OCI-LY3 (cell line): ENCODE measurements at regions not wholly inside any gene's neighbourhood (a gene's known extent, or its start where the extent isn't known, plus 50 kb on each side); places are given as distances from the start of the nearest gene placed in this dataset.

ENCODE experiments used
- H2AFZ ChIP-seq: fragments of 200-600, 300-600 bp; shearing (Covaris generic); 2 replicates; pipeline ENCODE4 v1.6.0; 2014; ENCODE audit warnings: antibody characterized with exemption, low read depth, low read length
- H3K27ac ChIP-seq: fragments of 200-600, 300-600 bp; sonication (generic); 2 replicates; pipeline ENCODE4 v1.5.1; 2014; ENCODE audit warnings: mild to moderate bottlenecking, low read length, moderate library complexity, mixed read lengths
- H3K27me3 ChIP-seq: fragments of 200-600, 300-600 bp; sonication (generic); 2 replicates; pipeline ENCODE4 v1.6.1; 2014; ENCODE audit warnings: low read depth, low read length, mixed read lengths
- H3K36me3 ChIP-seq: fragments of 200-600, 300-600 bp; sonication (generic); replicated peaks from 2 replicates; pipeline ENCODE3; 2014; ENCODE audit warnings: low read depth, low read length, mixed read lengths
- H3K4me1 ChIP-seq: fragments of 300-600, 200-600 bp; sonication (generic); 2 replicates; pipeline ENCODE4 v1.6.1; 2014; ENCODE audit warnings: low read length, mixed read lengths
- H3K4me2 ChIP-seq: fragments of 200-600, 300-600 bp; sonication (generic); 2 replicates; pipeline ENCODE4 v1.6.1; 2014; ENCODE audit warnings: low read length, mixed read lengths
- H3K4me3 ChIP-seq: fragments of 300-600, 200-600 bp; sonication (generic); 2 replicates; pipeline ENCODE4 v1.5.1; 2014; ENCODE audit warnings: antibody characterized with exemption, mild to moderate bottlenecking, low read length, moderate library complexity
- H3K79me2 ChIP-seq: fragments of 300-600, 200-600 bp; shearing (Covaris generic); 2 replicates; pipeline ENCODE4 v1.6.1; 2014; ENCODE audit warnings: mild to moderate bottlenecking, low read length, mixed read lengths
- H3K9ac ChIP-seq: fragments of 300-600, 200-600 bp; shearing (Covaris generic); 2 replicates; pipeline ENCODE4 v1.6.0; 2014; ENCODE audit warnings: mild to moderate bottlenecking, low read length, moderate library complexity
- H3K9me3 ChIP-seq: fragments of 200-600, 300-600 bp; shearing (Covaris generic); 2 replicates; pipeline ENCODE4 v1.6.1; 2014; ENCODE audit warnings: low read length, mixed read lengths; ENCODE audit not compliant: insufficient read depth
- H4K20me1 ChIP-seq: fragments of 200-600, 300-600 bp; sonication (generic); 2 replicates; pipeline ENCODE4 v1.6.1; 2016; ENCODE audit warnings: low read length, mixed read lengths; ENCODE audit not compliant: insufficient read depth
- EZH2phosphoT487 ChIP-seq: fragments of 200-600 bp; shearing (Covaris generic); IDR thresholded peaks from 2 replicates; pipeline ENCODE4 v1.6.1; 2018; ENCODE audit warnings: antibody characterized with exemption, mixed run types, low read depth
- TF ChIP-seq, protein P1 (sequence below): fragments of 200-600, 300-600 bp; sonication (generic); IDR thresholded peaks from 2 replicates; pipeline ENCODE4 v1.5.1; 2014; ENCODE audit warnings: antibody characterized with exemption, low read length, low read depth

DNA sequence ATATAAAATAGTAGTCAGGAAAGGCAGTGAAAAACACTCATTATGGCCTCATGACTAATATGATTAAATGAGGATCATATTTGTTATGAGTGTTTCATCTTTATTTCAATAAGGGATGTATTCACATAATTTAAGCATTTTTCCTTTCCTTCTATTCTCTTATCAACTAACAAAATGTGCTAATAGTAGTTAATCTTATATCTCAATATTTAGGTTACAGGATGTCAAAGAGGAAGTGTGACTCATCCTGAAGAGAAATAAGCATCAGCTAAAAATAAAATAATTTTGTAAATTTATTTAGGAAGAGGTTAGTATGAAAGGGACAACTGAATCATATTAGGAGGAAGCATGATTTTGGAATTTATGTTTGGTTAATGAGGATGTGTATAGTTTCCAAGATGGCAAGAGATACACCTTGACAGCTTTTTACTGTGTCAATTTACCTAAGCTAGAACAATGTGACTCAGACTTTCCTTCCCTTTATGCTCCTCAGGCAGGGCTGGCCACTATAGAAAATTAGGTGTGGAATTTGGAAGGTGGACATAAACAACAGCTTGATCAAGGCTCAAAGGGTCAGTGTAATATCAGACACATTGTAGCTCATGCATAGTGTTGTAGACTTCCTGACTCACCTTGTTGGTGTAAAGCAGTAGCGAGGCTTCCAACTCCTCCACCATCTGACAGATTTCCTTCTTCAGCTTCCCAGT lies 172.7 kb downstream of the SLITRK1 start:
- H3K4me1 ChIP-seq, result peaks cover 8% of the 10 kb centered on the region
- no peak for TF ChIP-seq EZH2phosphoT487
- TF ChIP-seq, protein P1, sequence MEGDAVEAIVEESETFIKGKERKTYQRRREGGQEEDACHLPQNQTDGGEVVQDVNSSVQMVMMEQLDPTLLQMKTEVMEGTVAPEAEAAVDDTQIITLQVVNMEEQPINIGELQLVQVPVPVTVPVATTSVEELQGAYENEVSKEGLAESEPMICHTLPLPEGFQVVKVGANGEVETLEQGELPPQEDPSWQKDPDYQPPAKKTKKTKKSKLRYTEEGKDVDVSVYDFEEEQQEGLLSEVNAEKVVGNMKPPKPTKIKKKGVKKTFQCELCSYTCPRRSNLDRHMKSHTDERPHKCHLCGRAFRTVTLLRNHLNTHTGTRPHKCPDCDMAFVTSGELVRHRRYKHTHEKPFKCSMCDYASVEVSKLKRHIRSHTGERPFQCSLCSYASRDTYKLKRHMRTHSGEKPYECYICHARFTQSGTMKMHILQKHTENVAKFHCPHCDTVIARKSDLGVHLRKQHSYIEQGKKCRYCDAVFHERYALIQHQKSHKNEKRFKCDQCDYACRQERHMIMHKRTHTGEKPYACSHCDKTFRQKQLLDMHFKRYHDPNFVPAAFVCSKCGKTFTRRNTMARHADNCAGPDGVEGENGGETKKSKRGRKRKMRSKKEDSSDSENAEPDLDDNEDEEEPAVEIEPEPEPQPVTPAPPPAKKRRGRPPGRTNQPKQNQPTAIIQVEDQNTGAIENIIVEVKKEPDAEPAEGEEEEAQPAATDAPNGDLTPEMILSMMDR, result no peak
- no peak overlapping the region for H2AFZ ChIP-seq
- H3K9ac ChIP-seq, result no peak overlapping the region
- H3K36me3 ChIP-seq, result no peaks in the 10 kb centered on the region
- no peaks in the 10 kb centered on the region for H4K20me1 ChIP-seq
- no peak overlapping the region for H3K4me2 ChIP-seq
- no peak overlapping the region for H3K27ac ChIP-seq
- no peaks in the 10 kb centered on the region for H3K79me2 ChIP-seq
- H3K9me3 ChIP-seq, result no peaks in the 10 kb centered on the region
- H3K27me3 ChIP-seq, result no peaks in the 10 kb centered on the region
- H3K4me3 ChIP-seq, result no peak overlapping the region

DNA sequence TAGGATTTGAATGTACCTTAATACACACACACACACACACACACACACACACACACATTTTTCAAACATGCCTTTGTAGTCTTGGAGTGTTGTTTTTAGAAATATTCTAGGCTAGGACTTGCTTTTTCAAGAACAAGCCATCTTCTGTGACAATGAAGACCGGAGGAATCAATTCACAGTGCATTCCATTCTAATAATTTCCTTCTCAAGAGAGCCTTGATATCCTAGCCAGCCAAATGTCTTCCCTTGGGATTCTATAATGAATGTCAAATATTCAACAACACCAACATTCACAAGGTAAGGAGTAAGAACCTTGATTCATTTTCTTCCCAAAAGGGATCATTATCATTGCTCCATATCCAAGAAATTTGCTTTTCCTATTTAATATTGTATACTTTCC lies 180.3 kb downstream of the SLITRK1 start:
- no peak overlapping the region for H3K4me3 ChIP-seq
- no peaks in the 10 kb centered on the region for H3K79me2 ChIP-seq
- no peak overlapping the region for H3K9ac ChIP-seq
- no peaks in the 10 kb centered on the region for H4K20me1 ChIP-seq
- no peak for TF ChIP-seq EZH2phosphoT487
- TF ChIP-seq, protein P1, result no peak
- no peak overlapping the region for H2AFZ ChIP-seq
- no peak overlapping the region for H3K4me2 ChIP-seq
- no peaks in the 10 kb centered on the region for H3K36me3 ChIP-seq
- H3K27me3 ChIP-seq, result no peaks in the 10 kb centered on the region
- H3K4me1 ChIP-seq, result no peaks in the 10 kb centered on the region
- H3K9me3 ChIP-seq, result no peaks in the 10 kb centered on the region
- no peak overlapping the region for H3K27ac ChIP-seq

DNA sequence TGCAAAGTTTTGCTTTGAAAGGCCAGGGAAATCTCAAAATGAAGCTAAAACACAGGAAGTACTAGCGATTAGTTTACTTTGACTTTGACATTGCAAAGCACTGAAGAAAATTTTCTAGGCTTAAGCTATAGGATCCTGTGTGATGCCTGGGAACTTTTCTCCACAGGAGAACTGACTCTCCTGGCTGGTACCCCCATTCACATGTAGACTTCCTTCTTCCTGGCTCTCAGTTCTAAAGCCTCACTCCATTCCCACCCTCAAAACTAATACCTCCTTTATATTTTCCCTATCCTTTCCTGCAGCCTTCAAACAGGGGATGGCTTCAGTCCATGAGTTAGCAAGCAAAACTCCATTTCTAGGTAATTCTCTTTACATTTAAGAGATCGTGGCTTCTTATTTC lies 189.5 kb downstream of the SLITRK1 start:
- H3K4me1 ChIP-seq, result no peaks in the 10 kb centered on the region
- H3K79me2 ChIP-seq, result no peaks in the 10 kb centered on the region
- H3K27me3 ChIP-seq, result no peaks in the 10 kb centered on the region
- H3K9ac ChIP-seq, result no peak overlapping the region
- TF ChIP-seq EZH2phosphoT487, result no peak
- TF ChIP-seq, protein P1, result no peak
- H3K27ac ChIP-seq, result no peak overlapping the region
- no peaks in the 10 kb centered on the region for H3K36me3 ChIP-seq
- no peaks in the 10 kb centered on the region for H4K20me1 ChIP-seq
- no peaks in the 10 kb centered on the region for H3K9me3 ChIP-seq
- H3K4me2 ChIP-seq, result no peak overlapping the region
- peak overlapping the region; percentile 49 for H2AFZ ChIP-seq
- no peak overlapping the region for H3K4me3 ChIP-seq

DNA sequence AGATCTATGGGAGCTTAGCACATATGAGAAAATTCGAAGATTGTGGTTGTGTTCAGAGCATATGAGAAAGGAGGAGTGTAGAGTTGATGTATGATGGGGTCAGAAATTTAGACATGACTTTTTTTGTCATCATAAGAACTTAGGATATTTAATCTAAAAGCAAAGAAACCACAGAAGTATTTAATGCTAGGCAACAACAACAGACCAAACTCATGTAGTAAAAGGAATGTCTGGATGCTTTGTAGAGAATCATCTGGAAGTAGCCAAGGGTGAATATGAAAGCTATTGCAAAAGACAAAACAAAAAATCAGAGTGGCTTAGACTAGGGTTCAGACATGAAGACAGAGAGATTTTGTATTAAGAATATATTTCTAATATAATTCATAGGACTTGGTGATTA lies 190.3 kb downstream of the SLITRK1 start:
- no peaks in the 10 kb centered on the region for H3K4me1 ChIP-seq
- H4K20me1 ChIP-seq, result no peaks in the 10 kb centered on the region
- no peaks in the 10 kb centered on the region for H3K27me3 ChIP-seq
- no peak overlapping the region for H3K4me2 ChIP-seq
- H3K36me3 ChIP-seq, result no peaks in the 10 kb centered on the region
- no peak overlapping the region for H3K27ac ChIP-seq
- no peak overlapping the region for H3K9ac ChIP-seq
- no peak overlapping the region for H3K4me3 ChIP-seq
- H2AFZ ChIP-seq, result no peak overlapping the region
- no peak for TF ChIP-seq EZH2phosphoT487
- TF ChIP-seq, protein P1, result no peak
- no peaks in the 10 kb centered on the region for H3K79me2 ChIP-seq
- no peaks in the 10 kb centered on the region for H3K9me3 ChIP-seq
